GM12874 (cell line): ENCODE measurements at regions not wholly inside any gene's neighbourhood (a gene's known extent, or its start where the extent isn't known, plus 50 kb on each side); places are given as distances from the start of the nearest gene placed in this dataset.

Source experiments
- TF ChIP-seq, protein P1 (sequence below): IDR thresholded peaks from 2 replicates; pipeline ENCODE4 v1.5.1; 2011; ENCODE audit warnings: low read depth, mild to moderate bottlenecking, control low read depth, low read length, moderate library complexity; ENCODE audit not compliant: insufficient read depth

- TF ChIP-seq, protein P1, sequence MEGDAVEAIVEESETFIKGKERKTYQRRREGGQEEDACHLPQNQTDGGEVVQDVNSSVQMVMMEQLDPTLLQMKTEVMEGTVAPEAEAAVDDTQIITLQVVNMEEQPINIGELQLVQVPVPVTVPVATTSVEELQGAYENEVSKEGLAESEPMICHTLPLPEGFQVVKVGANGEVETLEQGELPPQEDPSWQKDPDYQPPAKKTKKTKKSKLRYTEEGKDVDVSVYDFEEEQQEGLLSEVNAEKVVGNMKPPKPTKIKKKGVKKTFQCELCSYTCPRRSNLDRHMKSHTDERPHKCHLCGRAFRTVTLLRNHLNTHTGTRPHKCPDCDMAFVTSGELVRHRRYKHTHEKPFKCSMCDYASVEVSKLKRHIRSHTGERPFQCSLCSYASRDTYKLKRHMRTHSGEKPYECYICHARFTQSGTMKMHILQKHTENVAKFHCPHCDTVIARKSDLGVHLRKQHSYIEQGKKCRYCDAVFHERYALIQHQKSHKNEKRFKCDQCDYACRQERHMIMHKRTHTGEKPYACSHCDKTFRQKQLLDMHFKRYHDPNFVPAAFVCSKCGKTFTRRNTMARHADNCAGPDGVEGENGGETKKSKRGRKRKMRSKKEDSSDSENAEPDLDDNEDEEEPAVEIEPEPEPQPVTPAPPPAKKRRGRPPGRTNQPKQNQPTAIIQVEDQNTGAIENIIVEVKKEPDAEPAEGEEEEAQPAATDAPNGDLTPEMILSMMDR = no peak
Measured at GRCh38 chr16:8062677-8063076, 527.6 kb downstream of the TMEM114 start.

GRCh38 chr16:8055761-8056160 lies 534.5 kb downstream of the TMEM114 start:
- TF ChIP-seq, protein P1 = no peak

DNA sequence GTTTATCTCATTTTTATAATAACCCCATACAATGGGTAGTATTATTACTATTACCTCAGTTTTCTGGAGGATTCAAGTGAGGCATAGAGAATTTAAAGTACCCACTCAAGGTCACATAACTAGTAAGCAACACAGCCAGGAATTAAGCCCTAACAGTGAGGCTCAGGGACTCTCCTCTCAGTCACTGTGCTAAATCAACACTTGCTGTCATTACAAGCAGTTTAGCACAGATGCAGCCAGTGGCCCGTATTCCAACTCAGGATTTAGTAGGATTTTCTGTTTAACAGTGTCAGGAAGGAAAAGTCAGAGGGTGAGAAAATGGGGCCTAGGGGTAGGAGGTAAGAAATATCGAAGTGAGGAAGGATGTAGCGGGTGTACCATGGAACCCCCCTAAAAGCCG lies 536.9 kb downstream of the TMEM114 start:
- TF ChIP-seq, protein P1 = no peak

- TF ChIP-seq, protein P1 = no peak
Measured at GRCh38 chr16:8048433-8048832, 541.9 kb downstream of the TMEM114 start.

- TF ChIP-seq, protein P1 = no peak
Measured at GRCh38 chr16:8047736-8048135, 542.6 kb downstream of the TMEM114 start.

DNA sequence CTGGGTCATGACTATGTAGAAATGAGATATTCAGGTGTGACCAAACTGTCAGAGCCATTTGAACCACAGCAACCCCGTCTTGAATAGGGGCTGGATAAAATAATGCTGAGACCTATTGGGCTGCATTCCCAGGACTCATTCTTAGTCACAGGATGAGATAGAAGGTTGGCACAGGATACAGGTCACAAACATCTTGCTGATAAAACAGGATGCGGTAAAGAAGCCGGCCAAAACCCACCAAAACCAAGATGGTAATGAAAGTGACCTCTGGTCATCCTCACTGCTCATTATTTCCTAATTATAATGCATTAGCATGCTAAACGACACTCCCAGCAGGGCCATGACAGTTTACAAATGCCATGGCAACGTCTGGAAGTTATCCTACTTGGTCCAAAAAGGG lies 545.5 kb downstream of the TMEM114 start:
- TF ChIP-seq, protein P1 = no peak

DNA sequence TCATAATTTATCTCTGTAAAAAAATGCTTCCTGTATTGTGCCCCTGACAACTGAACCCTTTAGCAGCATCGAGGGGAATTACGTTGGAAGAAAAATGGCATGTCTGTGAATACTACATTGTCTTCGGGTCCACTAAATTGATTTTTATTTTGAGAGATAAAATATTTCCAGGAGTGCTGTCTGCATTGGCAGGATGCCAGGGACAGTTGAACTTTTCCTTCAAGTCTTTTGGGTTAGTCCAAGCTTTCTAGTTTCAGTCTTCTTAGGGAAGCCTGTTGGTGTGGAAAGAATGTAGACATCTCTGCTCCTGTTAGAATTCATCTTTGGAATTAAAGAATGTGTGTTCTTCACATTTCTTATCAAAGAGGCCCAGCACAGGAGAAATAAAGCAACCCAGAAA lies 557.9 kb downstream of the TMEM114 start:
- TF ChIP-seq, protein P1 = no peak

GRCh38 chr16:8026450-8026849 lies 563.9 kb downstream of the TMEM114 start:
- TF ChIP-seq, protein P1 = no peak
